ENCODE measurements at regions not wholly inside any gene's neighbourhood (a gene's known extent, or its start where the extent isn't known, plus 50 kb on each side); places are given as distances from the start of the nearest gene placed in this dataset.

GRCh38 chr20:51089272-51089781, 66.4 kb upstream of the KCNG1 start:
- TF ChIP-seq, protein P1, sequence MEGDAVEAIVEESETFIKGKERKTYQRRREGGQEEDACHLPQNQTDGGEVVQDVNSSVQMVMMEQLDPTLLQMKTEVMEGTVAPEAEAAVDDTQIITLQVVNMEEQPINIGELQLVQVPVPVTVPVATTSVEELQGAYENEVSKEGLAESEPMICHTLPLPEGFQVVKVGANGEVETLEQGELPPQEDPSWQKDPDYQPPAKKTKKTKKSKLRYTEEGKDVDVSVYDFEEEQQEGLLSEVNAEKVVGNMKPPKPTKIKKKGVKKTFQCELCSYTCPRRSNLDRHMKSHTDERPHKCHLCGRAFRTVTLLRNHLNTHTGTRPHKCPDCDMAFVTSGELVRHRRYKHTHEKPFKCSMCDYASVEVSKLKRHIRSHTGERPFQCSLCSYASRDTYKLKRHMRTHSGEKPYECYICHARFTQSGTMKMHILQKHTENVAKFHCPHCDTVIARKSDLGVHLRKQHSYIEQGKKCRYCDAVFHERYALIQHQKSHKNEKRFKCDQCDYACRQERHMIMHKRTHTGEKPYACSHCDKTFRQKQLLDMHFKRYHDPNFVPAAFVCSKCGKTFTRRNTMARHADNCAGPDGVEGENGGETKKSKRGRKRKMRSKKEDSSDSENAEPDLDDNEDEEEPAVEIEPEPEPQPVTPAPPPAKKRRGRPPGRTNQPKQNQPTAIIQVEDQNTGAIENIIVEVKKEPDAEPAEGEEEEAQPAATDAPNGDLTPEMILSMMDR (IDR thresholded peaks at IDR 0.05; ENCODE audit: low read depth, low read length): no peak
- no peak for DNase-seq (ENCODE audit: low read depth in 2 of 2)
- H3K4me3 ChIP-seq (replicated peaks in 1 of 2; ENCODE audit: low read depth in 2 of 2, low read length in 2 of 2): no peak overlapping the region

- TF ChIP-seq, protein P1 (IDR thresholded peaks at IDR 0.05; ENCODE audit: low read depth, low read length): no peak
- no peak overlapping the region for H3K4me3 ChIP-seq (replicated peaks in 1 of 2; ENCODE audit: low read depth in 2 of 2, low read length in 2 of 2)
- no peak for DNase-seq (ENCODE audit: low read depth in 2 of 2)
Observed at GRCh38 chr20:51087266-51087665, 64.4 kb upstream of the KCNG1 start.

DNA sequence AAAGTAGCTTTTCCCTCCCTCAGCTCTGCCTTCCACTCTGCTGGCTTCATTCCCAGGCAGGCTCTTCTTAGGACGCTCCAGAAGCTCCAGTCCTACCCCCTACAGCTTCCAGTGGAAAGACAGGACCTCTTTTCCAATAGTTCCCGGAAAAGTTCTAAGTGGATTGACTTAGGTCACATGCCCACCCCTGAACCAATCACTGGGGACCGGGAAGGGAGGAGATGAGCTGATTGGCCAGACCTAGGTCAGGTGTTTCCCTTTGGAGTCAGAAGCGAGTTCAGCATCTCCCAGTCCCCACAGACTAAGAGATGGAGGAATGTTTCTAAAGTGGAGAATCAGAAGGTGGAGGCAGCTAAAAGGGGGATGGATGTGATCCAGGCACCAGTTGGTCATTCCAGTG, 62.9 kb upstream of the KCNG1 start:
- no peak overlapping the region for H3K4me3 ChIP-seq (replicated peaks in 1 of 2; ENCODE audit: low read depth in 2 of 2, low read length in 2 of 2)
- no peak for DNase-seq (ENCODE audit: low read depth in 2 of 2)
- TF ChIP-seq, protein P1 (IDR thresholded peaks at IDR 0.05; ENCODE audit: low read depth, low read length): no peak

DNA sequence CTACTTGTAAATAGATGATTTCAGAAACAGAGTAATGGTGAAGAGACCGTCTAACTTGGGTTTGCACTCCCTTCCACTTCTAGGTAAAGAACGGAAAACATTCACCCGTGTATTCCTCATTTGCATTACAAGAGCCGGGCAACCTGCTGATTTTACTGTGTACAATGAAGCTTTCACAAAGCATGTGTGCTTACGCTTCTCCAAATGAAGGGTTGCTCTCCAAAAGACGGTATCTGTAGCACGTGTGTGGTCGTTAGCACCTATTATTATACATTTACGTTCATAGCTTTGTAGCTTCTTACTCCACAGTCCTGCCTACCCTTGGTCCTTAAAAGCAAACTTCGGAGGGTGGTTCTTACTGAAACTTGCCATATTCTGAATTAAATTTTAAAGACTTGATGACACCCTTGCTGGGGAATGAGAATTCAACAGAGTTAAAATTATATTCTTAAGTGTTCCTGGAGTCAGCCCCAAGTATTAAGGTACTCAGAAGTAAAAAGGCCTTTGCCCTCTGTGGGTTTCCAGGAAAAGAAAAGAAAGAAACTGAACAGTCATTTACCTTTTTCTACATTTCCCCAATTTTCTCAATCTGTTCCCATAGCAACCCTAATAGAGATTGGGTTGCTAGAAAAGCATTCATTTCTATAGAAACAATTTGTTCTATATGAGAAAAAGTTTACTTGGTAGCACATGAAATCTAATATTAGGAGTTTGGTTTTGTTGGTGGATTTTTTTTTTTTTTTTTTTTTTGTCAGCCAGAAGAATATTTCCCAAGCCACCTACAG, 61.9 kb upstream of the KCNG1 start:
- TF ChIP-seq, protein P1 (IDR thresholded peaks at IDR 0.05; ENCODE audit: low read depth, low read length): no peak
- no peak for DNase-seq (ENCODE audit: low read depth in 2 of 2)
- no peak overlapping the region for H3K4me3 ChIP-seq (replicated peaks in 1 of 2; ENCODE audit: low read depth in 2 of 2, low read length in 2 of 2)

DNA sequence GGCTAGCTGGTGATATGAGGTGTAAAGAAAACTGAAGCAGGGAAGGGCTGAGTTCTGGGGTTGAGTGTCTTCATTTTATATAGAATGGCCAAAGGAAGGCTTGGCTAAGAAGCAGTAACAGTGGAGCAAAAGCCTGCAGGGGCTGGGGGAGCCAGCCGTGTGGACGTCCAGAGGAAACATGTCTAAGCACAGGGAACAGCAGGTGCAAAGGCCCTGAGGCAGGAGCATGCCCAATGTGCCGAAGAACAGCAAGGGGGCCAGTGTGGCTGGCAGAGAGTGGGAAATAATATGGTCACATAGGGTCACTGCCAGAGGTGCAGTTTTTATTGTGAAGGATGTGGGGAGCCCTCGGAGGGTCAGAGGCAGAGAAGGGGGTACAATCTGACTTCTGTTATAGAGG, 60.5 kb upstream of the KCNG1 start:
- TF ChIP-seq, protein P1 (IDR thresholded peaks at IDR 0.05; ENCODE audit: low read depth, low read length): no peak
- no peak for DNase-seq (ENCODE audit: low read depth in 2 of 2)
- no peak overlapping the region for H3K4me3 ChIP-seq (replicated peaks in 1 of 2; ENCODE audit: low read depth in 2 of 2, low read length in 2 of 2)

- no peak for DNase-seq (ENCODE audit: low read depth in 2 of 2)
- TF ChIP-seq, protein P1 (IDR thresholded peaks at IDR 0.05; ENCODE audit: low read depth, low read length): no peak
- H3K4me3 ChIP-seq (replicated peaks in 1 of 2; ENCODE audit: low read depth in 2 of 2, low read length in 2 of 2): no peak overlapping the region
Observed at GRCh38 chr20:51082988-51083387, 60.1 kb upstream of the KCNG1 start.

Measured in cardiac fibroblast (primary cell).